GM18499 (cell line): ENCODE measurements at regions not wholly inside any gene's neighbourhood (a gene's known extent, or its start where the extent isn't known, plus 50 kb on each side); places are given as distances from the start of the nearest gene placed in this dataset.

Source experiments
- ATAC-seq: cut with Tn5 transposase; IDR thresholded peaks from one replicate; pipeline ENCODE4 v1.9.1; 2021; ENCODE audit warnings: moderate number of reproducible peaks; ENCODE audit not compliant: insufficient read depth, unreplicated experiment

GRCh38 chr4:22045051-22045630 is 96.6 kb upstream of the KCNIP4 start:
- ATAC-seq, result no peak

- ATAC-seq, result no peak
Observed at GRCh38 chr4:22031423-22031822, 82.9 kb upstream of the KCNIP4 start.

- ATAC-seq, result no peak
Observed at GRCh38 chr4:22030881-22031280, 82.3 kb upstream of the KCNIP4 start.

GRCh38 chr4:22030307-22030706 is 81.7 kb upstream of the KCNIP4 start:
- ATAC-seq, result no peak

- no peak for ATAC-seq
Observed at GRCh38 chr4:22029803-22030202, 81.2 kb upstream of the KCNIP4 start.

GRCh38 chr4:22021106-22021505 is 72.5 kb upstream of the KCNIP4 start:
- no peak for ATAC-seq

- no peak for ATAC-seq
Observed at GRCh38 chr4:22020129-22020528, 71.6 kb upstream of the KCNIP4 start.

GRCh38 chr4:22019676-22020075 is 71.1 kb upstream of the KCNIP4 start:
- no peak for ATAC-seq

GRCh38 chr4:22014222-22014741 is 65.7 kb upstream of the KCNIP4 start:
- ATAC-seq, result no peak

- ATAC-seq, result no peak
Observed at GRCh38 chr4:22003878-22004277, 55.3 kb upstream of the KCNIP4 start.
